HG02884 (cell line): ENCODE measurements at regions not wholly inside any gene's neighbourhood (a gene's known extent, or its start where the extent isn't known, plus 50 kb on each side); places are given as distances from the start of the nearest gene placed in this dataset.

Experiments
- ATAC-seq: cut with Tn5 transposase; IDR thresholded peaks from one replicate; pipeline ENCODE4 v1.9.1; 2021; ENCODE audit warnings: mild to moderate bottlenecking, moderate library complexity; ENCODE audit not compliant: unreplicated experiment

GRCh38 chr1:48164571-48164970 lies 57.9 kb upstream of the SLC5A9 start:
- no peak for ATAC-seq

DNA sequence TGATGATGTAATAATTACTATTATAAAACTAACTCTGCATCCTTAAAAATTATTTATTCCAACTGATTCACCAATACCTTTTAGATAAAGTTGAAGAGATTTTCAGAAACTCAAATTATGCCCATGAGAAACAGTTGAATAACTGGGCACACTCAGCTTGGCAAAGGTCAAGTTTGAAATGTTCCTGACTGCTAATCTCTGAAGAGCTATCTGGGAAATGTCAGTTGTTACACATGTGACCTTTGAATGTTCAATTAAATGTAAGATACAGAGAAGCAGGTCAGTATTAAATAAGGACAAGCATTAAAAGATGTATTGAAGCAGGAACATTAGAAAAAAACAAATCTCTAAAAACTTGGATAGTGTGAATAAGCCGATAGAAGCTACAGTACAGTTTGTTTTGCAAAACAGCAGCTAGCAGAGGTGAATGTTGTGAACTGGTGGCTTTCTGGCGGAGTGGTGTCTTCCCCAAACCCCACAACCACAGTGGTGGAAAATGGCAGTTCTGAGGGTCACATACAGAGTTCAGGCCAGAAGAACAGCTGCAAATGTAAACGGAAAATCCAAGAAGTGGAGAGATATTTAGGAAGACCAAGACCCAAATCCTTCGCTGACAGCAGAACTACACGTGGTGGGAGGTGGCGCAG lies 61.9 kb upstream of the SLC5A9 start:
- ATAC-seq = no peak

GRCh38 chr1:48139275-48139674 lies 83.2 kb upstream of the SLC5A9 start:
- no peak for ATAC-seq

DNA sequence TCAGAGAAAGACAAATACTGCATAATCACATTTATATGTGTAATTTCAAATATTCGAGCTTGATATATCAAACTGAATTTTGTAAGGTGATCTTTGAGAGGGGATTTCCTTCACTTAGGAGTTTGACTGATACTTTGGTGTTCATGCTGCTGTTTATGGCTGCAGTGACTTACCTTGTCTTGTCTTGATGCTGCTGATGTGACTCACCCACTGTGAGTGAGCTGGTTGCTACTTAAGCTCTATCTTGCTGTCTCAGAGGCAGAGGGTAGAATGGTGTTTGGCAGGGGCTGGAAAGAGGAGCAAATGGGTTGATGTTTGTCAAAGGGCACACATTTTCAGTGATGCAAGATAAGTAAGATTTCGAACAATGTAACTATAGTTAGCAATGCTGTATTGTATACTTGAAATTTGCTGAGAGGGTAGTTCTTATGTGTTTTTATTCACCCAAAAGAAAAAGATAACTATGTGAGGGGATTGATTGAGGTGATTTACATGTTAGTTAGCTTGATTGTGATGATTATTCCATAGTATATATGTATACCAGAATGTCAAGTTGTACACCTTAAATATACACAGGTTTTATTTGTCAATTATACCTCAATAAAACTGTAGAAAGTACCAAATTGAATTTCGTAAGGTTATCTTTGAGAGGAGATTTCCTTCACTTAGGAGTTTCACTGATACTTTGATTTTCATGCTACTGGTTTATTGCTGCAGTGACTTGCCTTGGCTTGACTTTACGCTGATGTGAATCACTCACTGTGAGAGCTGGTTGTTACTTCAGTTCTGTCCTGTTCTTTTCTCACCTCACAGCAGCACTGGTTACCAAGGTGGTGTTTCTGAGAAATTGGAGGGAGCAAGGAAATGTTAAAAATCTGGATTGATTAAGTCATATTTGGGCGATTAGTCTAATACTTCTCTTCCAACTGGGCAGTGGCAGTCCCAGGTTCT lies 94.5 kb upstream of the SLC5A9 start:
- ATAC-seq = no peak

DNA sequence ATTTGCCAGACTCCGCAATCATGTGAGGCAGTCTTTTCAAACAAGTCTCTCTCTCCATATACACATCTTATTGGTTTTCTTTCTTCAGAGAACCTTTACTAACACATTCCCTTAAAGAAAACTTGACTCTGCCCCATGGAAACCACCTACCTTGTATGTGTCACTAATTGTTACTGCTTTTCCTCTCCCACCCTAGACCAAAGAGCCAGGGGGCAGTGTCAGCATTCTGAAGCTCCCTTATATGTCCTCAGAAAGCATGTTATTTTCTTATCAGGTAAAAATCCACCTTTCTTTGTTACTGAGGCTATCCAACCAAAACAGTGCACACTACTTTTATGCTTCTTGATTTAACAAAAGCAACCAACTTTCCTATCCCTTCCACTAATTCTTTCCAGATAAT lies 98.9 kb upstream of the SLC5A9 start:
- ATAC-seq = no peak

- ATAC-seq = no peak
These were observed 100.6 kb upstream of the SLC5A9 start for GRCh38 chr1:48121955-48122354.

GRCh38 chr1:48120621-48121020 lies 101.9 kb upstream of the SLC5A9 start:
- ATAC-seq = no peak

- no peak for ATAC-seq
These were observed 106.7 kb upstream of the SLC5A9 start for GRCh38 chr1:48115835-48116234.

DNA sequence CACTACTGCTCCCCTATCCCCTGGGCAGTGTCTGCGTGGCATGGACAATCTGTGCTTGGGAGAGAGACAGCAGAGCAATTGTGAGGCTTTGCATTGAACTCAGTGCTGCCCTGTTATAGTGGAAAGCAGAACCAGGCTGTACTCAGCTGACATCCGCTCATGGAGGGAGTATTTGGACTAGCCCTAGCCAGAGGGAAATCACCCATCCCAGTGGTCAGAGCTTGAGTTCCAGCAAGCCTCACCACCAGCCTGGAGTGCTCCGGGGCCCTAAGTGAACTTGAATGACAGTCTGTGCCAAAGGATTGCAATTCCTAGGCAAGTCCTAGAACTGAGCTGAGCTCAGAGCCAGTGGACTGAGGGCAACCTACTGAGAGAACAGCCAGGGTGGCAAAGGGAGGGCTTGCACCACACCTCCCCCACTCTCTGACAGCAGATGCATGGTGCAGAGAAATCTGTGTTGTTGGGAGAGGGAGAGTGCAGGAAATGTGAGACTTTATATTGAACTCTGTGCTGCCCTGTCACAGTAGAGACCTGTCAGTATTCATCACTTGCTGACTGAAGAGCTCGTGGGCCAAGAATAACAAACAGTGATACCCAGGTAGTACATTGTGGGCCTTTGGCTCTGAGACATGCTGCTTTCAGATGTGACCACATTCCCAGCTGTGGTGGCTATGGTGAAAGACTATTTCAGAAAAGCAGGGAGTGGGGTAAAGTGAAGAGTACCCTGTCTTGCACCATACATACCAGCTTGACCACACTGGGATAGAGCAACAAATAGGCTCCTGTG lies 107.7 kb upstream of the SLC5A9 start:
- ATAC-seq = no peak

- no peak for ATAC-seq
These were observed 112.3 kb upstream of the TRABD2B start for GRCh38 chr1:48109390-48110013.

- no peak for ATAC-seq
These were observed 110.3 kb upstream of the TRABD2B start for GRCh38 chr1:48107516-48107915.

DNA sequence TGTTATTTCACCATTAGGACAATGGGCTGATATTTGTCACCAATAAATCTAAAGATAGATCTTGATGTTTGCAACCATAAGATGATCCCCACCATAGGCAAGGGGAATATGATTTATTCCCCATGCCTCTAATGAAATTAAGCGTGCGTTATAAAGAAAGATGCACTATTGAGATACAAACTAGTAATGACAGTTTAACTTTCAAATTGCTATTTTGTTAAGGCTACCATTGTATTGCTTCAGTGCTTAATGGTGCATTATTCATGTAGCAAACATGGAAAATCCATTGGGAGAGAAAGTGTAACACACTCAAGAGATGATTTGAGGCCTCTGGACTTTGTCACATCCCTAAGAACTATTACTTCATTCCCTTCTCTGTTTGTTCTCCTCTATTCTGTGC lies 108.9 kb upstream of the TRABD2B start:
- no peak for ATAC-seq

DNA sequence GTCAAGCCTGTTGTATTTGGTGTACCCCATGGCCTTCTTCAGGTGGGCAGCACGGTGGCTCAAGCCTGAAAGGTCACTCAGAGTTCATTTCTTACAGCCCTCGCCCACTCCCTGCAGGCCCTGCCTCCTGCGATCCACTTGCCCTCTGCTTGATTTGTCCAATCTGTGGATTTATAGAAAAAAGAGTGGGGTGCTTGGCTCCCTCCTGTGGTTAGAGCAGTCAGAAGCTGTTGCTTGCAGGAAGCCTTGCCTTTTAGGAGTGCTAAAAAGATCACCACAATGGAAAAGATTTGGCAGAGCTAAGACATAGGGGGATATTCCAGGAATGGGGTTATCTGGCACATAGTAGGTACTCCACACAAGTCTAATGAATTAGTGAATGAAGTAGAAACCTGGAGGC lies 108.0 kb upstream of the TRABD2B start:
- ATAC-seq = no peak

DNA sequence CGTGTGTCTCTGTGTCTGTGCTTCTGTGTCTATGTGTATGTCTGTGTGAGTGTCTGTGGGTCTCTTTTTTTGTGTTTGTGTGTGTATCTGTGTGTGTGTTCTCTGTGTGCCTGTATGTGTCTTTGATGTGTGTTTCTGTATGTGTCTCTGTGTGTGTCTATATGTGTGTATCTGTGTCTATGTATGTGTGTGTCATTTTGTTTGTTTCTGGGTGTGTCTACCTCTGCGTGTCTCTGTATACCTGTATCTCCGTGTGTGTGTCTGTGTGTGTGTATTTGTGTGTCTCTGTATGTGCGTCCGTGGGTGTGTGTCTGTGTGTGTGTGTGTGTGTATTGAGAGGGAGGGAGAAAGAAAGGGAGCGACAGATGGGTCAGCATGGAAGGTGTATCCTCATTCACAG lies 106.3 kb upstream of the TRABD2B start:
- no peak for ATAC-seq

DNA sequence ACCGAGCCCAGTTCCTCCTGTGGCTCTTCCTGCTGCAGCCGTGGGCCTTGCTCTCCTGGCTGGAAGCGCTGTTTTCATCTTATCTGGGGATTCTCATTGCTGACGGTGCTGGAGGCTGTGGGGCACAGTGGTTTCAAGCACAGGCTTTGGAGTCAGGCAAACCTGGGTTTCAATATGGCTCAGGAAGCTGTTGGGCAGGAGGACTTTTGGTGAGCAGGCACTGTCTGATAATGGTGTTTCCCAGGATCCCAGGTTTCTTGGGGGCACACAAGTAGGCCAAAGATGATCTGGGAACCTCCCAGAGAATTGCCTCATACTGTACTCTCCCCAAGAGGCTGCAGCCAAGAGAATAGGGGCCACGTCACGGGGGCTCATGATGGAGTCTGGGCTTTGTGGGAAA lies 105.6 kb upstream of the TRABD2B start:
- ATAC-seq = no peak

DNA sequence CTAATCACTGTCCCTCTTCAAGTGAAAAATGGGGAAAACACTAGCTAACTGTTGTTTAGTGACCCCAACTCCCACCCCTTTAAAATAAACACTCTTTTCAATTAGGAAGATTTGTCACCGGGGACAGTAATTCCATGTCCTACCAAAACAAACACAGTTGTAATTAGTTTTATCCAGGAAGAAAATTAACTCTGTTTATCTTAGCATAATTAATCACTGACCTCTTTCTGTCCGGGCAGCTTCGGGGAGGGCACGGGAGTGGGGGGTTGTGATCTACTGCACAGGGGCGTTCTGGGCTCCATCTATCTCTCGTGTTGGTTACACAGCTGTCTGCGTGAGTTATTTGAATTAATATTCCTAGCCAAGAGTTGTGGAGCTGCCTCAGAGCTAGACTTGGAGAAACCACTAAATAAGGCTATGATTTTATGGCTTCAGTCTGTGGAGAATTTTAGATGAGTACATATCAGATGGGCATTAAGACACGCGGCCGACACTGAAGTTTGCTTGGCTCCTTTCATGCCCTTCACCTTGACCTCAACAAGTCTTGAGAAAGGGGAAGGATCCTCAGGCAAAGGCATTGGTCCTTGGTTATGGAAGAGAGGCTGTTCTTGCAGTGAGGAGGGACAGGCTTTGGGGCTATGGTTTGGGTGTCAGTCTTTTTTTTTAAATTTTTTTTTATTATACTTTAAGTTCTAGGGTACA lies 102.0 kb upstream of the TRABD2B start:
- ATAC-seq = no peak

GRCh38 chr1:48093696-48094528 lies 96.7 kb upstream of the TRABD2B start:
- ATAC-seq = peak; percentile 98

DNA sequence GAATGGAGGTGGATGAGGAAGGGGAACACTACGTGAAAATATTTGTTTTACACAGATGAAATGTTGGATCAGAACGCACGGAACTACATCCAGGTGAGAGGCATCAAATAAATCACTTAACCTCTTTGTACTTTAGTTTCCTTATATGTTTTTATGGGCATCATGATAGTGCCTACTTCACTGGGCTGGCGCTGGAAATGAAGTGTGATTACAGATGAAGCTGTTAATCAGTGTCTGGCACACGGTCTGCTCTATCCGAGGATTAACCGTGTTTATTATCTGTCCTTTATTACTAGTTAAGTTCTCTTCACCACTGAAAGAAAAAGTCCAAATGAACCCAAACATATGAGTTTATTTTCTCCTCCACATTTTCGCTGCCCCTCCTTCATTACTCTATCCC lies 96.0 kb upstream of the TRABD2B start:
- ATAC-seq = no peak

DNA sequence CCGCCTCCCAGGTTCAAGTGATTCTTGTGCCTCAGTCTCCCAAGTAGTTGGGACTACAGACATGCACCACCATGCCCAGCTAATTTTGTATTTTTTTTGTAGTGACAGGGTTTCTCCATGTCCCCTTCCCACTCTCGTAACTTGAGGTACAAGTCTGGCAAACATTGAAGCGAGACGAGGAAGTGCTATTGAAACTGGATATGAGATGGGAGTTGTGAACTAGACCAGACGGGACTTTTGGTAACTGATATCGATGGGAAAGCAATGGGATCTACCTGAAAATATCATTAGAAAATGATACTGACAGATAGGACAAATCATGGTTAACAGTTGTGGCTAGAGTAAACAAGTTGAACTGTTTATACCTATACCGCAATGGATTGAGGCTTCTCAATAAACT lies 95.2 kb upstream of the TRABD2B start:
- no peak for ATAC-seq
